GM19397 (cell line): ENCODE measurements at regions not wholly inside any gene's neighbourhood (a gene's known extent, or its start where the extent isn't known, plus 50 kb on each side); places are given as distances from the start of the nearest gene placed in this dataset.

ENCODE experiments used
- ATAC-seq: cut with Tn5 transposase; IDR thresholded peaks from one replicate; pipeline ENCODE4 v1.9.1; 2021; ENCODE audit warnings: mild to moderate bottlenecking, moderate library complexity; ENCODE audit not compliant: unreplicated experiment

GRCh38 chr10:130425169-130425568 is 289.0 kb downstream of the GLRX3 start:
- ATAC-seq, result no peak

- no peak for ATAC-seq
These were observed 289.8 kb downstream of the GLRX3 start for GRCh38 chr10:130425881-130426435.

- no peak for ATAC-seq
These were observed 291.1 kb downstream of the GLRX3 start for GRCh38 chr10:130427216-130427722.

GRCh38 chr10:130428936-130429335 is 292.7 kb downstream of the GLRX3 start:
- no peak for ATAC-seq

DNA sequence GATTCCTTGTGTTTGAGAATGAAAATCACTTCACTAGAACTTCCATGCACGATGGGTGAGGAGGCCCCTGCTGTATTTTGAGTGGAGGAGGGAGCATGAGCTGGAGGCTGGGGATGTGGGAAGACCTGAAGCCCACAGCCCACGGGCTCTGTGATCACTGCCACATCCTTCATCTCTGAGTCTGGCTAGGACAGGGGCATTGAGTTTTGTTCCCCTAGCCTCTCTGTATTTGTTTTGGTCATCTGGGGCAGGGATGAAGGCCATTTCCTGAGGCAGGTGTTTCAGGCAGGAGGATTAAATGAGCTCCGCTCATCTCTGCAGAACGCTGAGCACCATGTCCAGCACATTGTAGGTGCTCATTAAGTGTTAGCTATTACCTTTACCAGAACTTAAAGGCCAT is 293.6 kb downstream of the GLRX3 start:
- ATAC-seq, result no peak

- ATAC-seq, result no peak
These were observed 294.1 kb downstream of the GLRX3 start for GRCh38 chr10:130430291-130430690.

- ATAC-seq, result no peak
These were observed 294.9 kb downstream of the GLRX3 start for GRCh38 chr10:130430852-130431704.

DNA sequence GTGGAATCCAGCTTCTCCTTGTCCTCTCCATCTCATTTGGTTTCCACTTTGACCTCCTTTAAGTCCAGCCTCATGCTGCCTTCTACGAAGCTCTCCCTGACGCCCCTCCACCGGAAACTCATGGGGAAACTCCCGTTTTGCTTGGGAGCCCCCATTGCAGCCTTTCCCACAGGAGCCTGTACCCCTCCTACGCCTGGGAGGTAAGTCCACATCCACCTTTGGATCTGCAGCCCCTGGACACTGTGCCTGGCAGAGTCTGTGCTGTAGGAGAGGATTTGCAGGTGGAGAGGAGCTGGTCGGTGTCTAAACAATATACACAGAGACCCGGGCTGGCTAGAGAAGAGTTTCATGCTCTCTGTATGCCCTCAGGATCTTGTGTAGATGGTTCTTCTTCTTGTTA is 296.1 kb downstream of the GLRX3 start:
- no peak for ATAC-seq

GRCh38 chr10:130432850-130433249 is 296.7 kb downstream of the GLRX3 start:
- ATAC-seq, result no peak

DNA sequence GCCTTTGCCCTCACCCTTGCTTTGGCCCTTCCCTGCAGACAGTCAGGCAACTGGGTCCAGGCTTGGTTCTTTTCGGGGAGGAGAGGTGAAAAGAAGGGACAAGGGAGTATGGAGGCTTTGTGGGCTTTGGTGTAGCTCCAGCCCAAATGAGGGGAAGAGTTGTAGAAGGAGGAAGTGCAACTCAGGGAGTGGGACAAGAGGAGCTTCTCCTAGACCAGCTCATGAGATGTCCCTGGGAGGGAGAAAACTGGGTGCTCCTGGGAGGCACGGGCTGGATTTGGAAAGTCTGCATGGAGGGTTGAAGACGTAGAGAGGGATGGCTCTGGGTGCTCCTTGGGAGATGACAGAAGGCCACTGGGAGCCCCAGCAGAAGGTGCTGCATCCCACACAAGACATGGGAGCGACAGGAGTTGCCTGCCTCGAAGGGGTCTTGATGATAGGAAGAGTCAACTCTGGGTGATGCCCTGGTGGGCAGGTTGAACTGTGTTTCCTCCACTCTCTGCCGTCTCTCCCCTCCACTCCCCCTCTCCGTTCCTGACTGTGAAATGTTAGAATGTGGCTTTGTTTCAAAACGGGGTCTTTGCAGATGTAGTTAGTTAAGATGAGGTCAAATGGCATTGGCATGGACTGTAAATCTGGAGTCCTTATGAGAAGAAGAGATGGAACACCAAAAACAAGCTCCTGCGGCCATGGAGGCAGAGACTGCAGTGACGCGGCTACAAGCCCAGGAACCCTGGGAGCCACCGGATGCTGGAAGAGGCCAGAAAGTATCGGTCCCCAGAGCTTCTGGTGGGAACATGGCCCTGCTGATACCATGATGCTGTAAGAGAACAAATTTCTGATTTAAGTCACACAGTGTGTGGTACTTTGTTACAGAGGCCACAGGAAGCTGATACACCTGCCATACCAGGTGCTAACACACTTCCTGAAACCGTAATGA is 298.5 kb downstream of the GLRX3 start:
- no peak for ATAC-seq

DNA sequence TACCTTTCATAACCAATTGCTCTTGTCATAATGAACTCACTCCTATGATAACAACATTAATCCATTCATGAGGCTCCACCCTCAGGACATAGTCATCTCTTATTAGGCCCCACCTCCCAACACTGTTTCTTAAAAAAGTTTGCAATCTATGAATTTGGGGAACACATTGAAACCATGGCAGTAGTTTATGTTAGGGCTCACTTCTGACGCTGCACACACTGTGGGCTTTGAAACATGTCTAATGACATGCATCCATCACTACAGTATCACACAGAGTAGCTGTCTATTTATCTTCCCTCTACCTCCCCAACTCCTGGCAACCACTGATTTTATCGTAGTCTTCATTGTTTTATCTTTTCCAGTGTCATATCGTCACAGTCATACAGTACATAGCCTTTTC is 299.8 kb downstream of the GLRX3 start:
- no peak for ATAC-seq

- ATAC-seq, result no peak
These were observed 302.7 kb downstream of the GLRX3 start for GRCh38 chr10:130438861-130439260.

GRCh38 chr10:130439766-130440165 is 303.6 kb downstream of the GLRX3 start:
- no peak for ATAC-seq

- no peak for ATAC-seq
These were observed 304.3 kb downstream of the GLRX3 start for GRCh38 chr10:130440494-130440893.

DNA sequence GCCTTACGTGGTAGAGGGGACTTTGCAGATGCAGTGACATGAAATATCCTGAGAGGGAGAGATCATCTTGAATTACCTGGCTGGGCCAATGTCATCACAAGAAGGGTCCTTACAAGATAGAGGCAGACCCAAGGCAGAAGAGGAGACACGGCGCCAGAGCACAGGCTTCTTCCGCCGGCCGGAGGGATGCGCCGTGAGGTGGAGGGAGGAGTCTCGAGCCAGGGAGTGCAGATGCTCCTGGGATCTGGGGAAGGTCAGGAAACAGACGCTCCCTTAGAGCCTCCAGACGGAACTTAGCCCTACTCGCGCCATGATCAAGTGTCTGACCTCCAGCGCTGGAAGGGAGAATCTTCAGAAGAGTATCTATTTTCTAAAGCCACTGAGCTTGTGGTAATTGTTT is 304.8 kb downstream of the GLRX3 start:
- no peak for ATAC-seq

DNA sequence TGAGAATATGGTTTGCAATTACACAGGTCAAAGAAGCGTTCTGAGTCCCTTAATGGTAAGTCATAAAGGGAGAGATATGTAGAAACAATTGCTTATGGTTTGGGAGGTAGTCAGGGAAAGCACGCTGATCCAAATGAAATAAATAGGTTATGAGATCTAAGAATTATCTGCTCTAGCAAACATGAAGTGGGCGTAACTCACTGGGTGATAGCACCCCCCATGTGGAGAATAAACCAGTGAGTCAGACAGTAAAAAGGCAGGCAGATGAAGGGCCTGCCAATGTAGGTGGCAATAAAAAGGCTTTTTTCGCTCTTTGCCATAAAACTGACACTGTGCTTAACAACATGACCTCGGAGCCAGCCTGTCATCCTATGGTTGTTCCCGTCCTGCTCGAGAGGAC is 306.9 kb downstream of the GLRX3 start:
- ATAC-seq, result no peak

GRCh38 chr10:130453036-130453720 is 317.0 kb downstream of the GLRX3 start:
- no peak for ATAC-seq

DNA sequence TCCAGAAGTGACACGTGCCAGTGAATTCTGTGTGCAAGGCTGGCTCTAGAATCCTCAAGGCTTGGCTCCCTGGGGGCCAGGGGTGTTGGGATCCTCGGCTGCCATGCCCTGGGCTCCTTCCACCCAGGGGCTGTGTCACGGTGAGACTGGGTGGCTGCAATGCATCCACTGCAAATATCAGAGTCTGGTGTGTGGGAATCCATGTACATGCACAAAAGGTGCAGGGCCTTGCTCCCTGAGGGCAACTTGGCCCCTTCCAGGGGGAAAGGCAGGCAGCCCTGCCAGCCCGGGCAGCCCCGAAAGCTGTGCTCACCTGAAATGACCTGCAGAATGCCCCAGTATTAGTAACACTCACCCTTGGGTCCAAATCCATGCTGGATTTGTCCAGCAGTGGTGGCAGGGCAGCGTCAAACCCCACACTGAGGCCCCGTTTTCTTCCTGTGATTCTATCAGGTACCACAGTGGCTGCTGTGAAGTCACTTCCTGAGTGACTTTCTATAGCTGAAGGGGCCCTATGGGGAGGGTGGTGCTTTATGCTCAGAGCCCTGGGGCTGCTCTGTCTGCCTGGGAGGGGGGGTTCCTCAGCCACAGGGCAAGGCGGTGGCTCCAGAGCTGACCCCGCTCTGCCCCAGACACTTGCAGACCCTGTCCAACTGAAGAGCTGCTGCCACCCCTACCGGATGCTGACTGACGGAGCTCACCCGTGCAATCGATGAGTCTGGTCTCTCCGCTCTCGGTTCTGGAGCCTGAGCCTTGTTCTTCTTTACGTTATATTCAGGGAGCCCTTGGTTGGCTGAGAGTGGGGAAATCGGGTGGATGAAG is 317.7 kb downstream of the GLRX3 start:
- no peak for ATAC-seq

DNA sequence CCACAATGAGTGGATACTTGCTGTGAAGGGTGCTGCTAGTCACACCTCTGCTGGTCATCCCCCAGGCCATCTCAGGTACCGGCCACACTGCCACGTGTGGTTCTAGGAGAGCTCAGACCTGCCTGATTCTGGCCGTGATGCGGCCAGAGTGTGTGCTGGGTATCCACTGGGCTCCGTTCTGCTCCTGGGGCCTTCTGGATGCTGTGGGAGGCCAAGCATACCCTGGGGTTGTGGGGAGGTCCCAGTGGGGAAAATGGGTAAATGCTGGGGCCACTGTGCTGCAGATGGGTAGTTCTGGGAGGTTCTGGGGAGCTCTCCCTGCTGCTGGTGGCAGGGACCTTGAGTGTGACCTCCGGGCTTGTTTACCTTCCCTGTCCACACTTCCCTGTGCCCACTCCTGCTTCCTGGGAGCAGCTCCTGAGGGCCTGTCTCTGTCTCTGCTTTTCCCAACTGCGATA is 318.4 kb downstream of the GLRX3 start:
- ATAC-seq, result no peak
